Stimulated activated CD4-positive, alpha-beta T cell treated with anti-CD3 and anti-CD28 coated beads, Interleukin-15, amount 100 ng/mL, for 48 hours (primary cell): ENCODE measurements at regions not wholly inside any gene's neighbourhood (a gene's known extent, or its start where the extent isn't known, plus 50 kb on each side); places are given as distances from the start of the nearest gene placed in this dataset.
"Not testable (repeated sequence)": the region's sequence is repeated elsewhere in the genome, so short reads cannot be mapped to it uniquely, and the experiment has no call there.

Experiments
- DNase-seq, 2 donors: peaks; one replicate each; pipeline ENCODE4 v3.0.0-alpha.2; 2020; ENCODE audit warnings: low read depth in 2 of 2

DNA sequence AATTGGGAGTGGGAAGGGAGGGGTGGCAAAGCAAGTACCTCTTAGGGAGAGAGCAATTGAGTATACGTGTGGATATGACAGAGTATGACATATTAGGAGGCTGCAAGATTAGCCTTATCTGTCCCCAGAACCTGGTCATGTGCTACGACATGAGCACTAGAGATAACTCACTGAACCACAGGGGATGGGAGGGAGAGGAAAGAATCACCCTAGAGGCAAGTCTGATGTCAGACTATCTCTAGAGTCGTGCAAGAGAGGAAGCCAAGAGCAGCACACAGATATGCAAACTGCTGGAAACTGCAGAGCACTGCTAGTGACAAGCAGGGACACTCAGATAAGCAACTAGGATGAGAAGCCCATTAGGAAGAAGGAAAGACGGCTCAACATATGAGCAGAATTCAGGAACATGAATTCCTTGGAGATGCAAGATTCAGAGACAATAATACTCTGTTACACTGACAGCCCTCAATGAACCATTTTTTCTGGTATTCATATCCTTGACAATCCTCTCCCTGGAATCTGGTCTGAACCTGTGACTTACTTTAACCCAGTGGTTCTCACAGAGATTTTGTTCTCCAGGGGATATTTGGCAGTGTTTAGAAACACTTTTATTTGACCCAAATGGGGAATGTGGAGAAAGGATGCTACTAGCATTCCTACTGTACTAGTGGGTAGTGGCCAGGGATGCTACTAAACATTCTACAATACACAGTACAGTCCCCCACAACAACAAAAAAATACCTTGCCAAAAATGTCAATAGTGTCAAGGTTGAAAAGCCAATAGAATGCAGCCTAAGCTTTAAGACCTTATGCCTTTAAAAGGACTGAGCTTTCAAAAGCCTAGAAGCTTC, 84.0 kb upstream of the BMP2K start:
- DNase-seq, result no peak

DNA sequence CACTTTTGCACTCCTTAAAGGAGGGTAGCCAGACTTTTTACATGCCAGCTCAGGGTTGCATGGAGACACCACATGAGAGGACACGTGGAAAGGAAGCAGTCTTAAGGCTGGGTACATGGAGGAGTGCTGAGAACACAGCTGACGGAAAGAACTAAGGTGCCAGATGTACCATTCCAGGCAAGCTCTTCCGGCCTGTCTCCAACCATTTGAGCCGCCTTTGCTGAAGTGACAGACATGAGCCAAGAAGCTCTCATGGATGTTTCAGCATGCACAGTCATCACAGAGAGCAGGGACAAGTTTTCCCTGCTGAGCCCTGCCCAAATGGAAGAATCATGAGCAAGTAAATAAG, 83.4 kb upstream of the BMP2K start:
- DNase-seq, result no peak

DNA sequence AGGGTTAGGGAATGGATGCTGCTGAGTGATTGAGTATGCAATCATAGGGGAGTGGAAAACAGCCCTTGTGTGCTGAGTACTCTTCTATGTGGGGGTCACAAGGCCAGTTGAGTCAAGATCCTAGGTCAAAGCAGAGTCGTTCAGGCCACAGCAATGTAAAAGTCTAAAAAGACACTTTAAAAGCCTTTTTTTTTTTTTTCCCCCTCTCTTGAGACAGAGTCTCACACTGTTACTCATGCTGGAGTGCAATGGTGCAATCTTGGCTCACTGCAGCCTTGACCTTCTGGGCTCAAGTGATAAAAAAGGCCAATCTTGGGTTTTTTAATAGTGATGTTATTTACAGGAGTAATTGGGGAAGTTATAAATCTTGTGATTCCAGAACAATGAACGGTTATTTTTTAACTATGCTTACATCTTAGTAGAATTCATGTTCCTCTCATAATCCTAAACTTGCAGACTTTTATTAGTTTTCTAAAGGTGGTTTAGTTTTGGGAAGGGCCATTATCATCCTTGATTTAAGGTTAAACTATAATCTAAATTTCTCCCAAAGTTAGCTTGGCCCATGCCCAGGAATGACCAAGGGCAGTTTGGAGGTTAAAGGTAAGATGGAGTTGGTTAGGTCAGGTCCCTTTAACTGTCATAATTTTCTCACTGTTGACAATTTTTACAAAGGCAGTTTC, 82.2 kb upstream of the BMP2K start:
- no peak for DNase-seq

- no peak for DNase-seq
Measured at GRCh38 chr4:78694457-78694787, 81.7 kb upstream of the BMP2K start.

DNA sequence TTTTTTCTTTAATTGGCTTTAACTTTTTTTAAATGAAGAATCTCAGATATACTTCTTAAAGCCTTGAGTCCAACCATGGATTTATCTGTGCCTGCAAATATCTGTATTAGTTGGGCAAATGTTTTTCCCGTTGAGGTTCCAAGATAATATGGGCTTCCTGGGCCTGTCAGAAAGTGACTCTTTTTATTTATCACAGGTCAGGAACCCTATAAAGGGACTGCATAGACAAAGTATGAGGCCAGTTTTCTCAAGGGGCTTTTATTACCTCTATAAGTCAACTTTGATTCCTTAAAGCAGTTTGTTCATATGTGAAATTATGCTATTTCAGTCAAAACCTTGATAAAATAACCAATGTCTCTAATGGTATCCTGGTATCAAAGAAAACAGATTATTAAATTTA, 80.2 kb upstream of the BMP2K start:
- DNase-seq, result no peak

DNA sequence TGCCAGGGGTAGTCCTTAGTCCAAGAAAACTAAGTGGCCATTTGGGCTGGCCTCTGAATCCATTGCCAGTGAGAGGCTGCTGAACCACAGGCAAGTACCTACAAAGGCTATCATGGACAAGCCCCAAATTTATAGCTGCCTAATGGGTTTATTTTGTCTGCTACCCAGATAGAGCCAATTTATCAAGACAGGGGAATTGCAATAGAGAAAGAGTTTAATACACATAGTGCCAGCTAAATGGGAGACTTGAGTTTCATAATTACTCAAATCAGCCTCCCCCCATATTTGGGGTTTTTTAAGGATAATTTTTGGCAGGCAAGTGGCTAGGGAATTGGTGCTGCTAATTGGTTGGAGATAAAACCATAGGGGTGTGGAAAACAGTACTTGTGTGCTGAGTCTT, 73.1 kb upstream of the BMP2K start:
- no peak for DNase-seq

DNA sequence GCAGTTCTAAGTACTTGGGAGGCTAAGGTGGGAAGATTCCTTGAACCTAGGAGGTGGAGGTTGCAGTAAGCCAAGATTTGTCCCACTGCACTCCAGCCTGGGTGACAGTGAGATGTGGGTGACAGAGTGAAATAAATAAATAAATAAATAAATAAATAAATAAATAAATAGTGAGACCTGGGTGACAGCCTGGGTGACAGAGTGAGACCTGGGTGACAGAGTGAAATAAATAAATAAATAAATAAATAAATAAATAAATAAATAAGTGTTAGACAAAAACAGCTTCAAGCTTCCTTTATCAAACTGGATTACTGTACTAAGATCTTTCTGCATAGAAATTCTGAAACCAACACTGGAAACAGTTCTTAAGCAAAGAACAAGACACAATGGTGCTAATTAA, 71.8 kb upstream of the BMP2K start:
- DNase-seq, result no peak

DNA sequence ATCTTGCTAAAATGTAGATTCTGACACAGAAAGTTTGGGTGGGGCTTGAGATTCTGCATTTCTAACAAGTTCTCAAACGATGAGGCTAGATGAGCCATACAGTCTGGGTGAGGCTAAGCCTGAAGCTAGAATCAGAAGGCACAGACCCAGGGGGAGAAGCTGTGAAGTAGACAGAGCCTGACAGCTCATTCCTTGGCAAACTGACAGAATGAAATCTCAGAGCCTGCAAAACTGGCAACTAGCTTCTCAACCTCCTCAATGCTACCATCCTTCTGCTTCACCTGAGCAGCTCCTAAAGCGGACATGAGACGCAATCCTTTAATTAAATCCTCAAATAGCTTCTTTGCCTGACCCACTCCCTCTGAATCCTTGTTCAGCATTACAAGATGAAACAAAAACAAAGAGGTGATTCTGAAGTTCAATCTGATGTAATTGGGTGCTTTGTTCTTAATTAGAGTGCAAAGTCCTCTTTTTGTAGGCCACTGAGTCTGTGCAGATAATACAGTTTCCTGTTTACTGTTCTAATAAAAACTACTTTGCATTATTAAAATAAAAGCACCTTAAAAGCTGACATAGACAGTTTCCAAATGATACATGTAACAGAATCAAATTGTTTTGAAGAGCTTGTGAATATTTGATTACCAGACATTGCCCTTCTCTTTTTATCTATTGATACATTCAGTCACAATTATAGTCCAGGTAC, 71.0 kb upstream of the BMP2K start:
- no peak for DNase-seq

DNA sequence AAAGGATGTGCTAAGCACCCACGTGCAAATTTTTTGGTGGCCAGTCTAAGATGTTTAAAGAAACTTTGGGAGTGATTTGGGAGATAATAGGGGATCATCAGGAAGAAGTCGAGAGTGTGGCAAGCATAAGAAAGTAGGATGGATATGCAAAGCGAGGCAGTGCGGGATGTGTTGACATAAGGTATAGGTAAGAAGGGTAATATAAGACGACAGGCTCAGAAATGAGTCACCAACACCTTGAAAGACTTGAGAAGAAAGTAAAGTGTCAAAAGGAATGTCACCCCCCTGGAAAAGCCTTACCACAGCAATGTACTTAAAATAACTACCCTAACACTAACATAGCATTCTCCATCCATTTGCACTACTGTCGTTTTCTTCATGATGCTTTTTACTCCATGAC, 69.8 kb upstream of the BMP2K start:
- no peak for DNase-seq

GRCh38 chr4:78707268-78707667, 68.9 kb upstream of the BMP2K start:
- no peak for DNase-seq

- DNase-seq, result no peak
Measured at GRCh38 chr4:78707793-78708192, 68.4 kb upstream of the BMP2K start.

DNA sequence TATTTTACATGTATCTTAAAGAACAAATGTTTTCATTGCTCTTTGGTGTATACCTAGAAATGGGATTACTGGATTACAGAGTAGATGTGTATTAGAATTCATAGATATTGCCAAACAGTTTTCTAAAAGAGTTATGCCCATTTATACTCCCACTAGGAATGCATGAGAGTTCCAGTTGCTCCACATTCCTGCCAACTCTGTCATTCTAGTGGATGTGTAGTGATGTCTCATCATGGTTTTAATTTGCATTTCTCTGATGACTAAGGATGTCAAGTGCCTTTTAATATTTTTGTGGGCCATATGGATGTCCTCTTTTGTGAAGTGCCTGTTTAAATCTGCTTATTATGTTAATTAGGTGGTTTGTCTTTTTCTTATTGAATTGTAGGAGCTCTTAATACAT, 65.6 kb upstream of the BMP2K start:
- DNase-seq, result no peak

DNA sequence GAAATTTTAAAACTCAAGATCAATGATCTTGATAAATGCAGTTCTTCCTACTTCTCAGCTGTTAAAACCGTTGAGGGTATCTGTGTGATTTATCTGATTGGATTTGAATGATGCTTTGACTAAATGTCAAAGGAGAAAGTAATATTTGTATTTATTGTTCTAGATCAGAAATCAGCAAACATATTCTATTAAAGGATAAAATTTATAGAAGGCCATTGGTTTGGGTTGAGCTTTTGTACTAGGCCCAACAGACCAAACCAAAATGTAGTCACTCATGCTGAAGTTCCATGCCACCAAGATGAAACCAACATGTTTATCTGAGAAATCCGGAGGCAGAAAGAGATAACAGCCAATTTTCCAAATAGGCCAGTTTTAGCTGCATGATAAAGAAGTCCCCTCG, 64.5 kb upstream of the BMP2K start:
- no peak for DNase-seq

DNA sequence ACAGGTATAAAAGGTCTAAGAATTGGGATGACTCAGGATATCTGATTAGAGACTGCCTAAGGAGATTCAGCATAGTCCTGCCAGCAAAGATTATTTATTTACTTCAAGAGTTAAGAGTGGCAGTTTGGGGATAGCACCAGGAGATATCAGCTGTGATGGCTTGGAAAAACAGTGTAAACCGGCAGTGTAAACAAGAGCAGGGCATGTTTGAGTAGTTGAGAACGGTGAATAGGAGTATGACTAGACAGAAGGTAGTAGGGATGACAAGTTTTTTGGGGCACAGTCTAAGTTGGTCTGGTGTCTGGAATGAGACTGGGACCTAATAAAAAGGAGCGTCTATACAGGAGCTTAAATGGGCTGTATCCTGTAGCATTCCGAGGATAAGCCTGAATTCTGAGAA, 61.6 kb upstream of the BMP2K start:
- DNase-seq, result not testable (repeated sequence)

- not testable (repeated sequence) for DNase-seq
Measured at GRCh38 chr4:78715372-78715771, 60.8 kb upstream of the BMP2K start.

DNA sequence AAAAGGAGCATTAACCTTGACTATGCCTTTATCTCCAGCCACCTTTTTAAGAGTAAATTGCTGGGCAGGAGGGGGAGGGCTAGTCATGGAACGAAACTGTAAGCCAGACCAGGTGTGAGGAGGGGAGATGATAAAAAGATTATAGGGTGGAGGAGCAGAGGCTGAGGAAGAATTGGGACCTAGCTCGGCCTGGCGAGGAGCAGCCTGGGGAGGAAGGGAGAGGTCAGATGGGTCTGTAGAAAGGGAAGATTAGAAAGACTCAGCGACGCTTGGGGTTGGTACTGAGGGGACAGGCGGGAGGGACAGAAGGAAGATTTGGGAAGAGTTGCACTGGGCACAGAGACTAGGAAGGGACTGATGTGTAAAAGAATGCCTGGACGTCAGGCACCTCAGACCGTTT, 58.4 kb upstream of the BMP2K start:
- not testable (repeated sequence) for DNase-seq

- DNase-seq, result no peak
Measured at GRCh38 chr4:78720204-78720603, 55.9 kb upstream of the BMP2K start.

GRCh38 chr4:78720994-78721677, 55.0 kb upstream of the BMP2K start:
- DNase-seq, result peak in 1 of 2 donors; percentile 17

DNA sequence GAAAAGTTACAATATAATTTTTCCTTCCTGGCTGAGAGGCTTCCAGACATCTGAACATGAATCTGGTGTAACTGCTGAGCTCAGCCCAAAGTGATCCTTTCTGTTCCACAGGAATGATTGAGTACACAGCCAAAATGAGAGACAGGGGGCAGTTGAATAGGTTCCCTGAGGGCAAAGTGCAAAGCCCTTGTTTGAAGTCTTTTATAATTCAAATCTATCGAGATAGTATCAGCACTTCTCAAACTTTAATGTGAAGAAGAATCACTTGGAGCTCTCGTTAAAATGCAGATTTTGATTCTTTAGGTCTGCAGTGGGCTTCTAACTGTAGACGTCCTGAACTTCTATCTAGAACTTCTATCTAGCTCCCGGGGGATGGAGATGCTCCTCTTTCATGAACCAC, 54.4 kb upstream of the BMP2K start:
- no peak for DNase-seq

GRCh38 chr4:78722320-78722719, 53.8 kb upstream of the BMP2K start:
- DNase-seq, result no peak

DNA sequence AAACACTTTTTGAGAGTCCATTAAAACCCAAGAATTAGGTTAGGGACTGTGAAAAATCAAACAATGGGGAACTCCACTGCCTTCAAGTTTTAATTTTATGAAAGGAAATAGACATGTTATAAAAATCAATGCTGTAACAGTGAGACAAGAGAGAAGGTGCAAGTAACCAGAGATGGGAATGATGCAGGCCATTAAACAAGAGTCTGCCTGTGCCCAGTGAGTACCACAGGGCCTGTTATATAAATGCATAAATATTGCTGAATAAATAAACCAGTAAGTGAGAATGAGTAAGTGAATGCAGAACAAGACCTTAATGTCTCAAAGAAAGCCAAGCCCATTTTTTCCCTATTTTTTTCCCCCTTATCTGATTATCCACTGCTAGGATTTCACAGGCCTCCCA, 53.3 kb upstream of the BMP2K start:
- no peak for DNase-seq
